Nephron progenitor cell (in vitro differentiated cells): ENCODE measurements at regions not wholly inside any gene's neighbourhood (a gene's known extent, or its start where the extent isn't known, plus 50 kb on each side); places are given as distances from the start of the nearest gene placed in this dataset.
A peak's percentile ranks its signal among the peaks of the same experiment; 100 is the strongest.

Experiments used
- DNase-seq: peaks from one replicate; pipeline ENCODE4 v3.0.0; 2021
- H3K27ac Mint-ChIP-seq: 2 replicates; pipeline ENCODE4 v1.8.0; 2021; ENCODE audit warnings: mild to moderate bottlenecking, moderate library complexity, mixed read lengths
- H3K27me3 Mint-ChIP-seq: 2 replicates; pipeline ENCODE4 v1.8.0; 2021; ENCODE audit warnings: mild to moderate bottlenecking, low read depth, mixed read lengths; ENCODE audit not compliant: poor library complexity
- H3K36me3 Mint-ChIP-seq: 2 replicates; pipeline ENCODE4 v1.8.0; 2021; ENCODE audit warnings: low read depth, mixed read lengths
- H3K4me1 Mint-ChIP-seq: 2 replicates; pipeline ENCODE4 v1.8.0; 2021; ENCODE audit warnings: mixed read lengths
- H3K4me3 Mint-ChIP-seq: 2 replicates; pipeline ENCODE4 v1.8.0; 2021; ENCODE audit warnings: mild to moderate bottlenecking, moderate library complexity, mixed read lengths
- H3K9me3 Mint-ChIP-seq: 2 replicates; pipeline ENCODE4 v1.8.0; 2021; ENCODE audit warnings: mild to moderate bottlenecking, moderate library complexity, mixed read lengths
- CTCF ChIP-seq: fragments of 200-600 bp; sonication (generic); IDR thresholded peaks from 2 replicates; pipeline ENCODE4 v1.5.0; 2021; ENCODE audit warnings: antibody characterized with exemption

DNA sequence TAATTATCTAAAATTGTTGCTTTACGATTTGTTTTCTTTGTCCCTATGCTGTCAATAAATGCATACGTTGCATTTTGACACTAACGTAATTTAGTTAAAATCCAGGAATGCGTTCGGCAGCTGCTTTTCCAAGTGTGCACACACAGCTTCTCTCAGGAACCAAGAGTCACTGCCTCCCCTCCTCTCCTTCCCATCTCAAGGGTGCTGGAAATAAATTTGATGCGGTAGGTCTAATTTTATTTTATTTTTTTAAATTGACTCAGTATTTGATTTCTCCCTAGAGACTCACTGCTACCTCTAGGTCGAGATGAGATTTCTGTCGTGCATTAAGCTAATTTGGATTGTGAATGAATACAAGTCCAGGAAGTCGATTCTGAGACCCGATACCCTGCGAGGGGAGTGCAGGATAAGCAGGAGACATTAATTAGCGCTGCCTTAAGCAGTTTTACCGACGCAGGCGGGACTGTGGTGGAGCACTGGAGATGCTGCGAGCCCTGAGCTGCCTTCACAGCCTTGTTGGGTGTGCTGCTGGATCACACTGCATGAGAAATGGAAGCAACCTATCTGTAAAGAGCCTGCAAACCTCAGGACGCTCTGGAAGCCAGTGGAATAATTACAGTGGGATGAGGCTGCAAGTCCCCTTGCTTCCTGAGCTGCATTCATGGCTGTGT, 381.2 kb downstream of the C6orf118 start:
- no peak for TF ChIP-seq CTCF
- Mint-ChIP-seq H3K36me3 (no peaks in the 10 kb centered on the region), H3K4me3 (no peak overlapping the region), H3K4me1 (no peaks in the 10 kb centered on the region), H3K27ac (no peak overlapping the region), H3K9me3 (peaks cover 7% of the 10 kb centered on the region), H3K27me3 (no peaks in the 10 kb centered on the region)
- no peak for DNase-seq

DNA sequence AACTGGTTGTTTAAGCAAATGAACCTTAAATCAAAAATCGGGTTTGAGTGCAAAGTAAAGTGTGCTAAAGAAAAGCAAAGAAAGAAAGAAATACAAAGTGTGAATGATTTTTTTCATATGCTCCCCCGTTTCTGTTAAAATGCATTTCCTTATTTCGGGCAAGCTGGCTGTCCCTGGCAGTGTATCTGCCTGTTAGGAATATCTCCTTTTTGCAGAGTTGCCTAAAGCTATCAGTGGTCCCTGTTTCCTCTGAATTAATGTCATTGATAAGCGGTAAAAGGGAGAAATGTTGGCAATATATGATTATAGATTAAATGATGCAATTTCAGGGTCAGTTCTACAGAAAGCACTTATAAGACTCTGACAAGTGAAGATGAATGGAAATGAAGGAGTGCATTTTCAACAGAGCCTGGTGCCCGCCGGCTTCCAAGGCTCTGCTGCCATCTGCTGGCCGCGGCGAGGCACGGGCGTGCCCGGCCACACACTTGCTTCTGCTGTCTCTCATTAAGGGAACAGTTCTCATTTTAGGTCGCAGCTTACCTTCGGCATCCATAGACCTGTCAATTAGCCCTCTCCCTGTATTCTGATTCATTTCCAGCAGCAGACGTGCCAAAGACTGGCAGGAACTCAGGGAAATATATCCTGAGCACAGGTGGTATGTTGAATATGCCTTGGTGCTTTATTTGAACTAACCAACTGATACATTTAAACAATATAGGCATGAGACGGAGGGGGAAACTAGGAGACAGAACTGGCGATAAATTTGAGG, 381.9 kb downstream of the C6orf118 start:
- Mint-ChIP-seq H3K9me3 (peaks cover 2% of the 10 kb centered on the region), H3K27ac (no peak overlapping the region), H3K4me1 (no peaks in the 10 kb centered on the region), H3K36me3 (no peaks in the 10 kb centered on the region), H3K4me3 (no peak overlapping the region), H3K27me3 (no peaks in the 10 kb centered on the region)
- peak; percentile 100 for TF ChIP-seq CTCF
- peak; percentile 83 for DNase-seq

- Mint-ChIP-seq H3K4me3 (no peak overlapping the region), H3K36me3 (no peaks in the 10 kb centered on the region), H3K9me3 (no peaks in the 10 kb centered on the region), H3K27me3 (no peaks in the 10 kb centered on the region), H3K27ac (no peak overlapping the region), H3K4me1 (no peaks in the 10 kb centered on the region)
- no peak for TF ChIP-seq CTCF
- no peak for DNase-seq
These were observed 382.7 kb downstream of the C6orf118 start for GRCh38 chr6:164926686-164927085.

DNA sequence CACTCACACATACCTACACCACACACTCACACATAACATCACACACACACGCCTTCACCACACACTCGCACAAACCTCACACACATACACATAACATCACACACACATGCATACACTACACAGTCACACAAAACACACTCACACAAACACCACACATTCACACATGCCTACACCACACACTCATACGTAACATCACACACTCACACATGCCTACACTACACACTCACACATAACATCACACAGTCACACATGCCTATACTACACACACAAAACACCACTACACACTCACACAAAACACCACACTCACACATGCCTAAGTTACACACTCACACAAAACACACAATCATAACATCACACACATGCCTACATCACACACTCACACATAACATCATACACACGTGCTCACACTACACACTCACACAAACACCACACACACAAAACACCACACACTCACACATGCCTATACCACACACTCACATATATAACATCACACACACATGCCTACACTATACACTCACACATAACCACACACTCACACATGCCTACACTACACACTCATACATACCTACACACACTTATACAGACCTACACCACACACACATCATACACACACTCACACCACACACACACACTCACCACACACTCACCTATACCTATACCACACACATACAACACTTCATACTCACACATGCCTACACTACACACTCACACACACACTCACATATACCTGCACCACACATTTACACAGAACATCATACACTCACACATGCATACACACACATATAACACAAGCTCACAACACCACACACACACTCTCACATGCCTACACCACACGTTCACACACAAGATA, 383.5 kb downstream of the C6orf118 start:
- no peaks in the 10 kb centered on the region for H3K9me3 Mint-ChIP-seq
- H3K36me3 Mint-ChIP-seq, result no peaks in the 10 kb centered on the region
- H3K4me1 Mint-ChIP-seq, result no peaks in the 10 kb centered on the region
- DNase-seq, result no peak
- no peak for TF ChIP-seq CTCF
- H3K27me3 Mint-ChIP-seq, result no peaks in the 10 kb centered on the region
- H3K27ac Mint-ChIP-seq, result no peak overlapping the region
- no peak overlapping the region for H3K4me3 Mint-ChIP-seq

- no peak for DNase-seq
- no peak overlapping the region for H3K27ac Mint-ChIP-seq
- TF ChIP-seq CTCF, result no peak
- H3K4me3 Mint-ChIP-seq, result no peak overlapping the region
- no peaks in the 10 kb centered on the region for H3K36me3 Mint-ChIP-seq
- H3K9me3 Mint-ChIP-seq, result peaks cover 4% of the 10 kb centered on the region
- no peaks in the 10 kb centered on the region for H3K27me3 Mint-ChIP-seq
- H3K4me1 Mint-ChIP-seq, result no peaks in the 10 kb centered on the region
These were observed 384.7 kb downstream of the C6orf118 start for GRCh38 chr6:164924674-164925073.
